GM12892 (cell line): ENCODE measurements at regions not wholly inside any gene's neighbourhood (a gene's known extent, or its start where the extent isn't known, plus 50 kb on each side); places are given as distances from the start of the nearest gene placed in this dataset.

Source experiments
- POLR2A ChIP-seq: IDR thresholded peaks from 2 replicates; pipeline ENCODE4 v1.6.1; 2011; ENCODE audit warnings: low read depth, low read length, control low read depth
- POLR2AphosphoS5 ChIP-seq: IDR thresholded peaks from 2 replicates; pipeline ENCODE4 v1.6.1; 2011; ENCODE audit warnings: low read depth, low read length, control low read depth
- TAF1 ChIP-seq: IDR thresholded peaks from 2 replicates; pipeline ENCODE4 v1.6.1; 2011; ENCODE audit warnings: low read depth, mild to moderate bottlenecking, control low read depth, low read length, borderline replicate concordance

- TF ChIP-seq POLR2A: no peak
- TF ChIP-seq POLR2AphosphoS5: no peak
- no peak for TF ChIP-seq TAF1
Observed at GRCh38 chr7:93015779-93016481, 101.8 kb downstream of the SAMD9 start.
